Left ventricle myocardium inferior (tissue), 1 donor: ENCODE measurements at regions not wholly inside any gene's neighbourhood (a gene's known extent, or its start where the extent isn't known, plus 50 kb on each side); places are given as distances from the start of the nearest gene placed in this dataset.
"Not testable (repeated sequence)": the region's sequence is repeated elsewhere in the genome, so short reads cannot be mapped to it uniquely, and the experiment has no call there.

Experiments used
- DNase-seq: peaks from one replicate; pipeline ENCODE4 v3.0.0-alpha.2; 2020
- H3K27ac ChIP-seq: fragments of 200-600 bp; replicated peaks from 2 replicates; pipeline ENCODE4 v1.8.0; 2021
- H3K27me3 ChIP-seq: fragments of 200-600 bp; 2 replicates; pipeline ENCODE4 v1.8.0; 2021; ENCODE audit warnings: low read depth
- H3K36me3 ChIP-seq: fragments of 200-600 bp; 2 replicates; pipeline ENCODE4 v1.8.0; 2021
- H3K4me1 ChIP-seq: fragments of 200-600 bp; 2 replicates; pipeline ENCODE4 v1.8.0; 2021
- H3K4me3 ChIP-seq: fragments of 200-600 bp; 2 replicates; pipeline ENCODE4 v1.8.0; 2021; ENCODE audit warnings: mild to moderate bottlenecking, moderate library complexity
- H3K9me3 ChIP-seq: fragments of 200-600 bp; replicated peaks from 2 replicates; pipeline ENCODE4 v1.8.0; 2021
- intact Hi-C: fragments of 100-400 bp; cut with micrococcal nuclease; formaldehyde crosslinking; loops from one replicate; pipeline ENCODE4 v1.11.0; 2022
- TF ChIP-seq, protein P1 (sequence below): fragments of 200-600 bp; IDR thresholded peaks from 2 replicates; pipeline ENCODE4 v1.8.0; 2021; ENCODE audit warnings: antibody characterized with exemption, mild to moderate bottlenecking, borderline replicate concordance
- donor health status: DM: no; HTN: yes; CAD: no; lungs with severe emphysema.

DNA sequence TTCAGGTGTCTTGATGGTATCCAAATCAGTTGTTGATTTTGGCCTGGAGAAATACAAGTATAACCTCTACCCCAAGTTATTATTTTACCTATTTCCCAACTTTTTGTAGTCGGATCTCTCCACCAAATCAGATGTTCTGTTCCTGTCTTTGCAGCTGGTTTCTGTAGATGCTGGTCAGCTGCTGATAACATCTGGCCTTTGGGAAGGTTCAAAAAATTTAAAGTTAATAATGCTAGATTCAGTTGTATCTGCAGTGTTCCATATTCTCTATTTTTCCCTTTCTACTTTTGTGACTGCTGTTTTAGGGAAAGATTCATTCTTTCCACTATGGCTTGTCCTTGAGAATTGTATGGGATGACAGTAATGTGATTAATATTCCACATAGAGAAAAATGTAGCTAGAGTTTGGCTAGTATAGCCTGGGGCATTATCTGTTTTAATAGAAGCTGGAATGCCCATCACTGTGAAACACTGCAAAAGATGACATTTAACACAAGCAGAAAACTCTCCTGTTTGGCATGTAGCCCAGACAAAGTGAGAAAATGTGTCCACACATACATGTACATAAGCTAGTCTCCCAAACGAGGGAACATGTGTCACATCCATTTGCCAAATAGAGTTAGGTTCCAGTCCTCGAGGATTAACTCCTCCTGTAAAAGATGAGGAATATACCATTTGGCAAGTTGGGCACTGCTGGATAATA is 99.2 kb downstream of the ZNF100 start:
- H3K4me1 ChIP-seq, intact Hi-C loops, H3K9me3 ChIP-seq, H3K27ac ChIP-seq, H3K36me3 ChIP-seq, DNase-seq, H3K4me3 ChIP-seq, H3K27me3 ChIP-seq: not testable (repeated sequence)

DNA sequence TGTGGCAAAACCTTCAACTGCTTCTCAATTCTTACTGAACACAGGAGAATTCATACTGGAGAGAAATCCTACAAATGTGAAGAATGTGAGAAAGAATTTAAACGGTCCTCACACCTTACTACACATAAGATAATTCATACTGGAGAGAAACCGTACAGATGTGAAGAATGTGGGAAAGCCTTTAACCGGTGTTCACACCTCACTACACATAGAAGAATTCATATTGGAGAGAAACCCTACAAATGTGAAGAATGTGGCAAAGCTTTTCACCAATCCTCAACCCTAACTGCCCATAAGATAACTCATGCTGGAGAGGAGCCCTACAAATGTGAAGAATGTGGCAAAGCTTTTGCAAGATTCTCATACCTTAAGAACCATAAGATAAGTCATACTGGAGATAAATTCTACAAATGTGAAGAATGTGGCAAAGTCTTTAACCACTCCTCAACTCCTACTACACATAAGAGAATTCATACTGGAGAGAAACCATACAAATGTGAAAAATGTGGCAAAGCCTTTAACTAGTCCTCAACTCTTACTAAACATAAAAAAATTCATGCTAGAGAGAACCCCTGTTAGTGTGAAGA is 111.7 kb downstream of the ZNF100 start:
- H3K9me3 ChIP-seq = peaks cover 39% of the 10 kb centered on the region

DNA sequence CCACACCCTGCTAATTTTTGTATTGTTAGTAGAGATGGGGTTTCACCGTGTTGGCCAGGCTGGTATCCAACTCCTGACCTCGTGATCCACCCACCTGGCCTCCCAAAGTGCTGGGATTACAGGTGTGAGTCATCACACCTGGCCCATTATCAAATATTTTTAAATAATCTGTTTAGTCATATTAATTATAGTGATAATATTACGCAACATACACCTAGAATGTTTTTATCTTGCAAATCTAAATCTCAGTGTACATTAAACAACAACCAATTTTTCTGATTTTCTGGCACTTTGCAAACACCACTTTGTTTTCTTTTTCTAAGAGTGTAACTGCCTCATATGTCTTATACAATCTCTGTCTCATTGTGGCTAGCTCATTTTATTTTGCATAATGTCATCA is 115.9 kb downstream of the ZNF100 start:
- peaks cover 38% of the 10 kb centered on the region for H3K9me3 ChIP-seq
- H3K4me1 ChIP-seq, intact Hi-C loops, H3K27me3 ChIP-seq, DNase-seq, H3K36me3 ChIP-seq, H3K4me3 ChIP-seq, H3K27ac ChIP-seq: not testable (repeated sequence)

More for the DNA sequence above, 111.7 kb downstream of the ZNF100 start:
- no peaks in the 10 kb centered on the region for H3K36me3 ChIP-seq
- intact Hi-C loops = no loop called here
- H3K27me3 ChIP-seq = no peaks in the 10 kb centered on the region
- no peak overlapping the region for H3K27ac ChIP-seq
- H3K4me1 ChIP-seq = no peaks in the 10 kb centered on the region
- no peak overlapping the region for H3K4me3 ChIP-seq
- TF ChIP-seq, protein P1, sequence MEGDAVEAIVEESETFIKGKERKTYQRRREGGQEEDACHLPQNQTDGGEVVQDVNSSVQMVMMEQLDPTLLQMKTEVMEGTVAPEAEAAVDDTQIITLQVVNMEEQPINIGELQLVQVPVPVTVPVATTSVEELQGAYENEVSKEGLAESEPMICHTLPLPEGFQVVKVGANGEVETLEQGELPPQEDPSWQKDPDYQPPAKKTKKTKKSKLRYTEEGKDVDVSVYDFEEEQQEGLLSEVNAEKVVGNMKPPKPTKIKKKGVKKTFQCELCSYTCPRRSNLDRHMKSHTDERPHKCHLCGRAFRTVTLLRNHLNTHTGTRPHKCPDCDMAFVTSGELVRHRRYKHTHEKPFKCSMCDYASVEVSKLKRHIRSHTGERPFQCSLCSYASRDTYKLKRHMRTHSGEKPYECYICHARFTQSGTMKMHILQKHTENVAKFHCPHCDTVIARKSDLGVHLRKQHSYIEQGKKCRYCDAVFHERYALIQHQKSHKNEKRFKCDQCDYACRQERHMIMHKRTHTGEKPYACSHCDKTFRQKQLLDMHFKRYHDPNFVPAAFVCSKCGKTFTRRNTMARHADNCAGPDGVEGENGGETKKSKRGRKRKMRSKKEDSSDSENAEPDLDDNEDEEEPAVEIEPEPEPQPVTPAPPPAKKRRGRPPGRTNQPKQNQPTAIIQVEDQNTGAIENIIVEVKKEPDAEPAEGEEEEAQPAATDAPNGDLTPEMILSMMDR = no peak
- DNase-seq = no peak

DNA sequence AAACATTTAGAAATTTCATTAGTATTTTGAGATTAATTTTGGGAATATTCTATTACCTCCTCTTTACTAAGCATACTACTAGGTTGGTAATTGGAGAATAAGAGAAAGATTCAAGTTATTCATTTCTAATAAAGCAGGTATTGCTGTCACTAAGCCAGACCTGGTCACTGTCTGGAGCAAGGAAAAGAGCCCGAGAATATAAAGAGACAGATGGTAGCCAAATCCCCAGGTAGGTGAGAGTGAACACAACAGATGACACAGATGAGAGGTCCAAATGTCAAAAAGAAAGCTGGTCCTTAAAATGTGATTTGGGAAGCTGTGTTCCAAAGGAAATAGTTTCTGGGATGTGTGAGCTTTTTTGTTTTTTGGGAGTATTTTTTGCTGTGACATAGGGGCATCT is 128.6 kb downstream of the ZNF100 start:
- H3K27me3 ChIP-seq = no peaks in the 10 kb centered on the region
- no peaks in the 10 kb centered on the region for H3K4me1 ChIP-seq
- no peaks in the 10 kb centered on the region for H3K9me3 ChIP-seq
- intact Hi-C loops = no loop called here
- H3K36me3 ChIP-seq = no peaks in the 10 kb centered on the region
- H3K27ac ChIP-seq = no peak overlapping the region
- no peak for DNase-seq
- TF ChIP-seq, protein P1 = no peak
- no peak overlapping the region for H3K4me3 ChIP-seq

DNA sequence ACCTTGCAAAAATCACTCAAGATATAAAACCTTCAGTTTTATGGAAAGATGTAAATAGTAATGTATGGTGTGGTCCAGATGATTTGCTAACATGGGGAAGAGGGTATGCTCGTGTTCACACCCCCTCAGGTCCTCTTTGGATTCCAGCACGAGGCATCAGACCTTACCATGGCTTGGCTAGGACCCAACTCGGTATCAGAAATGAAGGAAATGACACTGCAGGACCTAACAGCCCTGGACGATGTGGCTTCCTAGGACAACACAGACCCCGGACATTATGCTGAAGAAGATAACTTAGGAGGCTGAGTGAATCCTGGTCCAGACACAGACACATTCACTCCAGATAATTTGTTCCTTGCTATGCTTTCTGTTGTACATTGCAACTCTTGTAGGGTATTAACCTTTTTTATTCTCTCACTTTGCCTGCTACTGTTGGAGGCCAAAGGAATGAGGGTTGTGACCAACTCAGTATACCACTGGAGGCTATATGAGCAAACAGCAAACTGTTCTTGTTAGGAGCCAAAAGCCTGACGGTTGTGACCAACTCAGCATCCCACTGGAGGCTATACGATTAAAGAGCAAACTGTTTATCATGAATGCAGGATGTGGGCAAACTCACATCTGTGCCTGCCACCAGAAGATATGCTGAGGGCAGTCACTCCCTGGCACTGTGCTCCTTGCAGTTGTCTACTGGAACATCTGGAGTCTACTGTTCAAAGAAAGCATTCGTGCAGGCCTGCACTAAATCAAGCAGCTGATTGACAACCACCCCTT is 121.7 kb downstream of the ZNF429 start:
- H3K36me3 ChIP-seq = no peaks in the 10 kb centered on the region
- H3K27ac ChIP-seq = no peak overlapping the region
- intact Hi-C loops = no loop called here
- H3K4me3 ChIP-seq = no peak overlapping the region
- DNase-seq = no peak
- no peaks in the 10 kb centered on the region for H3K9me3 ChIP-seq
- TF ChIP-seq, protein P1 = no peak
- H3K27me3 ChIP-seq = no peaks in the 10 kb centered on the region
- H3K4me1 ChIP-seq = no peaks in the 10 kb centered on the region

DNA sequence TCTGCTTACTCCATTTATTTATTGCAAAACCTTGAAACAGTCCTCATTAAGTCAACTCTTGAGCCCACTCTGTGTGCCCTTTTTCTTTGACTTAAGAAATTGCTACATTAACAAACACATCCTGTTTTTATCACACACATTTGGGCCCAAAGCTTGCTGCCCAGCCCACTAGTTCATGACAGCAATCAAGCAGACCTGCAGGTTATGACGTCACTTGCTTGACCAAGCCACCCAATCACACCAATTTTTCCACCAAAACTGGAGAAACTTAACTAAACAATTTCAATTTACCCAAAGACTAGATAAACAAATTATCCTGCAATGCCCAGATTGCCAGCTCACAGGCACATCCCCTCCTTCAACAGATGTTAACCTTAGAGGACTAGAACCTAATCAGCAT is 120.7 kb downstream of the ZNF429 start:
- Histone ChIP-seq H3K4me1 (no peaks in the 10 kb centered on the region), H3K4me3 (no peak overlapping the region), H3K36me3 (no peaks in the 10 kb centered on the region), H3K27ac (no peak overlapping the region), H3K9me3 (no peaks in the 10 kb centered on the region), H3K27me3 (no peaks in the 10 kb centered on the region)
- DNase-seq = no peak
- intact Hi-C loops = no loop called here
- TF ChIP-seq, protein P1 = no peak
